Liver (tissue), 7 donors: ENCODE measurements at regions not wholly inside any gene's neighbourhood (a gene's known extent, or its start where the extent isn't known, plus 50 kb on each side); places are given as distances from the start of the nearest gene placed in this dataset.

ENCODE experiments used
- DNase-seq: peaks from one replicate; pipeline ENCODE4 v3.0.0-alpha.2; 2017; ENCODE audit warnings: low spot score
- H3K27ac ChIP-seq, 2 donors: one replicate each; pipeline ENCODE4 v1.7.0; 2013; ENCODE audit warnings: inconsistent platforms in 2 of 2, low read length in 2 of 2, control low read depth in 1 of 2, low read depth in 1 of 2, mild to moderate bottlenecking in 1 of 2
- H3K27me3 ChIP-seq, 4 donors: one replicate each; pipeline versions ENCODE4 v1.6.1 to v1.7.0; 2013; ENCODE audit warnings: low read length in 3 of 4, inconsistent platforms in 1 of 4, mild to moderate bottlenecking in 1 of 4, moderate library complexity in 1 of 4; ENCODE audit not compliant: control insufficient read depth in 4 of 4, insufficient read depth in 4 of 4
- H3K36me3 ChIP-seq, 4 donors: one replicate each; pipeline versions ENCODE4 v1.6.1 to v1.7.0; 2013; ENCODE audit warnings: low read length in 3 of 4, mild to moderate bottlenecking in 3 of 4, low read depth in 1 of 4, moderate library complexity in 1 of 4; ENCODE audit not compliant: control insufficient read depth in 4 of 4, insufficient read depth in 3 of 4
- H3K4me1 ChIP-seq, 4 donors: one replicate each; pipeline versions ENCODE4 v1.6.1 to v1.7.0; 2013; ENCODE audit warnings: low read length in 3 of 4, mild to moderate bottlenecking in 3 of 4, moderate library complexity in 1 of 4; ENCODE audit not compliant: control insufficient read depth in 4 of 4, insufficient read depth in 4 of 4
- H3K4me3 ChIP-seq, 3 donors: one replicate each; pipeline versions ENCODE4 v1.6.1 to v1.7.0; 2013; ENCODE audit warnings: low read length in 3 of 3, control low read depth in 1 of 3, low read depth in 1 of 3, mild to moderate bottlenecking in 1 of 3
- H3K9ac ChIP-seq, 2 donors: one replicate each; pipeline ENCODE4 v1.7.0; 2013; ENCODE audit warnings: low read length in 2 of 2, mild to moderate bottlenecking in 2 of 2, moderate library complexity in 2 of 2, control low read depth in 1 of 2, low read depth in 1 of 2
- H3K9me3 ChIP-seq, 4 donors: one replicate each; pipeline versions ENCODE4 v1.6.1 to v1.7.0; 2013; ENCODE audit warnings: low read length in 3 of 4; ENCODE audit not compliant: control insufficient read depth in 4 of 4
- ATF3 ChIP-seq: IDR thresholded peaks from 2 replicates; pipeline ENCODE4 v1.6.1; 2016; ENCODE audit warnings: antibody characterized with exemption
- EGR1 ChIP-seq, 2 donors: IDR thresholded peaks; 2 replicates each; pipeline ENCODE4 v1.6.1; 2016 to 2018; ENCODE audit warnings: antibody characterized with exemption in 2 of 2, low read depth in 2 of 2
- FOXA1 ChIP-seq: IDR thresholded peaks from 2 replicates; pipeline ENCODE4 v1.6.1; 2016; ENCODE audit warnings: antibody characterized with exemption
- FOXA2 ChIP-seq: IDR thresholded peaks from 2 replicates; pipeline ENCODE4 v1.6.1; 2016; ENCODE audit warnings: antibody characterized with exemption
- GABPA ChIP-seq, 2 donors: IDR thresholded peaks in 1 of 2; conservative IDR thresholded peaks in 1 of 2; 2 replicates each; pipeline ENCODE4 v1.6.1; 2016; ENCODE audit warnings: antibody characterized with exemption in 2 of 2, mild to moderate bottlenecking in 1 of 2, moderate library complexity in 1 of 2
- HNF4A ChIP-seq, 2 donors: conservative IDR thresholded peaks; 2 replicates each; pipeline ENCODE4 v1.6.1; 2016; ENCODE audit warnings: antibody characterized with exemption in 2 of 2, mild to moderate bottlenecking in 2 of 2
- HNF4G ChIP-seq: IDR thresholded peaks from 2 replicates; pipeline ENCODE4 v1.6.1; 2016; ENCODE audit warnings: antibody characterized with exemption
- JUND ChIP-seq, 2 donors: IDR thresholded peaks; 2 replicates each; pipeline ENCODE4 v1.6.1; 2016; ENCODE audit warnings: antibody characterized with exemption in 2 of 2
- NR2F2 ChIP-seq: IDR thresholded peaks from 2 replicates; pipeline ENCODE4 v1.6.1; 2016; ENCODE audit warnings: antibody characterized with exemption
- RXRA ChIP-seq, 2 donors: IDR thresholded peaks; 2 replicates each; pipeline ENCODE4 v1.6.1; 2017 to 2018; ENCODE audit warnings: antibody characterized with exemption in 2 of 2, mild to moderate bottlenecking in 1 of 2
- TAF1 ChIP-seq: conservative IDR thresholded peaks from 2 replicates; pipeline ENCODE4 v1.6.1; 2016; ENCODE audit warnings: antibody characterized with exemption, mild to moderate bottlenecking
- YY1 ChIP-seq: IDR thresholded peaks from 2 replicates; pipeline ENCODE4 v1.6.1; 2016; ENCODE audit warnings: antibody characterized with exemption, mild to moderate bottlenecking
- WGBS: extraction: QIAGEN DNeasy Blood & Tissue Kit; methylation state at CpG from one replicate; pipeline ENCODE4 v1.1.7; 2013; 5-methylcytosine and 5-hydroxymethylcytosine counted together
- TF ChIP-seq, protein P1 (sequence below): IDR thresholded peaks from 2 replicates; pipeline ENCODE4 v1.6.1; 2016; ENCODE audit warnings: antibody characterized with exemption
- donor health status: healthy.
- donor health status: healthy.
- donor health status: healthy.
- donor health status: healthy.

DNA sequence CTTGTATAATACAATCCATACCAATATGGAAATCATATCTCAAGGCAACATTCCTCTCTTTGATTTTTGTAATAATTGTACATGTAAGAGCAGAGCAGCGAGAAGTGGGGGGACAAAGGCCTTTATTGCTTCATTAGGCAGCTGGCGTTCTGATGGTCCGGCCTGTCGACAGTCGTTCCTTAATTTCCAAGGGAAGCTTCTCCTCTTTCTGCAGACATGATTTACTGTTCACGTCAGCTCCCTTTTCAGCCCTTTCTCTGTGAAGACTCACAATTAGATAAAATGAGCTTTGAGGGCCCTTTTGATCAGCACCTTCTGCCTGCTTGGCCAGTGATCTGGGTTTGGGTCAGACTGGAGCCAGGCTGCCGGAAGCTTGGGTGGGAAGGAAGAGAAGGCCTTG lies 65.6 kb upstream of the CTBP2 start:
- H3K4me1 ChIP-seq, result no peaks in the 10 kb centered on the region
- no peak for DNase-seq
- 94% methylated on average over 7 of the region's 7 CpGs for WGBS
- H3K27me3 ChIP-seq, result no peaks in the 10 kb centered on the region
- no peak for TF ChIP-seq EGR1 (IDR thresholded peaks at IDR 0.05; ENCODE audit: low read depth in 2 of 2)
- no peak for TF ChIP-seq YY1
- no peak overlapping the region for H3K9ac ChIP-seq
- no peak overlapping the region for H3K4me3 ChIP-seq
- no peaks in the 10 kb centered on the region for H3K36me3 ChIP-seq
- no peak overlapping the region for H3K27ac ChIP-seq
- no peaks in the 10 kb centered on the region for H3K9me3 ChIP-seq

GRCh38 chr10:125225051-125225450 lies 64.7 kb upstream of the CTBP2 start:
- no peaks in the 10 kb centered on the region for H3K27me3 ChIP-seq
- DNase-seq, result no peak
- 72% methylated on average over 3 of the region's 3 CpGs for WGBS
- no peak overlapping the region for H3K4me3 ChIP-seq
- no peaks in the 10 kb centered on the region for H3K4me1 ChIP-seq
- TF ChIP-seq FOXA2, result no peak
- no peak for TF ChIP-seq HNF4G
- no peak overlapping the region for H3K27ac ChIP-seq
- no peak overlapping the region for H3K9ac ChIP-seq
- H3K36me3 ChIP-seq, result no peaks in the 10 kb centered on the region
- H3K9me3 ChIP-seq, result no peaks in the 10 kb centered on the region

GRCh38 chr10:125222515-125223308 lies 62.3 kb upstream of the CTBP2 start:
- H3K4me3 ChIP-seq, result no peak overlapping the region
- no peaks in the 10 kb centered on the region for H3K36me3 ChIP-seq
- TF ChIP-seq, protein P1, sequence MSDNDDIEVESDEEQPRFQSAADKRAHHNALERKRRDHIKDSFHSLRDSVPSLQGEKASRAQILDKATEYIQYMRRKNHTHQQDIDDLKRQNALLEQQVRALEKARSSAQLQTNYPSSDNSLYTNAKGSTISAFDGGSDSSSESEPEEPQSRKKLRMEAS, result no peak
- no peak for TF ChIP-seq FOXA2
- DNase-seq, result no peak
- no peaks in the 10 kb centered on the region for H3K4me1 ChIP-seq
- H3K9ac ChIP-seq, result no peak overlapping the region
- H3K9me3 ChIP-seq, result no peaks in the 10 kb centered on the region
- no peak overlapping the region for H3K27ac ChIP-seq
- H3K27me3 ChIP-seq, result no peaks in the 10 kb centered on the region
- 72% methylated on average over 16 of the region's 16 CpGs for WGBS

GRCh38 chr10:125221716-125222115 lies 61.4 kb upstream of the CTBP2 start:
- H3K9me3 ChIP-seq, result no peaks in the 10 kb centered on the region
- DNase-seq, result no peak
- H3K9ac ChIP-seq, result no peak overlapping the region
- H3K4me3 ChIP-seq, result no peak overlapping the region
- TF ChIP-seq HNF4A (conservative IDR thresholded peaks at IDR 0.05), result no peak
- H3K27me3 ChIP-seq, result no peaks in the 10 kb centered on the region
- no peak overlapping the region for H3K27ac ChIP-seq
- no peaks in the 10 kb centered on the region for H3K4me1 ChIP-seq
- H3K36me3 ChIP-seq, result no peaks in the 10 kb centered on the region
- 69% methylated on average over 8 of the region's 8 CpGs for WGBS

DNA sequence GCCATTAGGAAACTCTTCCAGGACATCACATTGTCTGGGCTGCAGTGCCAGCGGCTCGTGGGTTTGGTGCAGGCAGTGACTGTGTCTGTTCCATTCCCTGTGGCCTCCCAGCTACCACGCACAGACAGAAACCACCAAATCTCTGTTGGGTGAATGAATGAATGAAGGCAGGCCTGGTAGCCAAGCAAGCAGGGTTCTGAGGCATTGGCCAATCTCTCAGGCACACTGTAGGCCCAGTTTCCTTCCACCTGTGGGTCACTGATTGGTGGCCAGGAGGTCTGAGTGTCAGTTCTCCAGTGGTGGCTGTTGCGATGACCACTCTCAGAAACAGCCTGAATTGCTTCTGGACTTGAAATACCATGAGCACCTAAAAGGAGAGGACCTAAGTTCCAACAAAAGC lies 59.4 kb upstream of the CTBP2 start:
- no peak for DNase-seq
- Histone ChIP-seq H3K4me1 (no peaks in the 10 kb centered on the region), H3K27me3 (no peaks in the 10 kb centered on the region), H3K36me3 (no peaks in the 10 kb centered on the region), H3K9me3 (no peaks in the 10 kb centered on the region), H3K9ac (no peak overlapping the region), H3K27ac (no peak overlapping the region), H3K4me3 (no peak overlapping the region)
- no peak for TF ChIP-seq RXRA (IDR thresholded peaks at IDR 0.05)
- no peak for TF ChIP-seq FOXA1
- no peak for TF ChIP-seq JUND (IDR thresholded peaks at IDR 0.05)
- TF ChIP-seq TAF1, result no peak
- TF ChIP-seq NR2F2, result no peak
- TF ChIP-seq ATF3, result no peak
- no peak for TF ChIP-seq HNF4G
- TF ChIP-seq HNF4A (conservative IDR thresholded peaks at IDR 0.05), result no peak
- no peak for TF ChIP-seq GABPA (IDR thresholded peaks at IDR 0.05 in 1 of 2, conservative IDR thresholded peaks at IDR 0.05 in 1 of 2)
- WGBS, result 92% methylated on average over 4 of the region's 4 CpGs
